ENCODE measurements at regions not wholly inside any gene's neighbourhood (a gene's known extent, or its start where the extent isn't known, plus 50 kb on each side); places are given as distances from the start of the nearest gene placed in this dataset.

DNA sequence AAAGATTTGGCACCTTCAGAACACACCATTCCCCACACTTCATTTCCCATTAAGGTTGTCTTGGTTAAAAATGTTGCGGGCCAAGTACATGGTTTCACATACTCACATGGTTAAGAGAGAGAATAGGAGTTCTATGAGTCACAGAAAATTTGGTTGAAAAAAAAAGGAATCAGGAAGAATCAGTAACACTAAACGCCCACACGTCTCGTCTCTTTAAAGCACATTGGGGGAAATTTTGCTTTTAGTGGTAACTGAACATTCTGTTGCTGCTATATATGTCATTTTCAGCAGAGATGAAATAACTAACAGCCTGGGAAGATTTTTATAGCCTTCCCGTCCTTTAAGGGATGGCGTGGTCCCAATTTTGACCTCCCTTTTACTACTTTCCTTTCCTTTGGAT lies 132.9 kb upstream of the ERG start:
- TF ChIP-seq, protein P1, sequence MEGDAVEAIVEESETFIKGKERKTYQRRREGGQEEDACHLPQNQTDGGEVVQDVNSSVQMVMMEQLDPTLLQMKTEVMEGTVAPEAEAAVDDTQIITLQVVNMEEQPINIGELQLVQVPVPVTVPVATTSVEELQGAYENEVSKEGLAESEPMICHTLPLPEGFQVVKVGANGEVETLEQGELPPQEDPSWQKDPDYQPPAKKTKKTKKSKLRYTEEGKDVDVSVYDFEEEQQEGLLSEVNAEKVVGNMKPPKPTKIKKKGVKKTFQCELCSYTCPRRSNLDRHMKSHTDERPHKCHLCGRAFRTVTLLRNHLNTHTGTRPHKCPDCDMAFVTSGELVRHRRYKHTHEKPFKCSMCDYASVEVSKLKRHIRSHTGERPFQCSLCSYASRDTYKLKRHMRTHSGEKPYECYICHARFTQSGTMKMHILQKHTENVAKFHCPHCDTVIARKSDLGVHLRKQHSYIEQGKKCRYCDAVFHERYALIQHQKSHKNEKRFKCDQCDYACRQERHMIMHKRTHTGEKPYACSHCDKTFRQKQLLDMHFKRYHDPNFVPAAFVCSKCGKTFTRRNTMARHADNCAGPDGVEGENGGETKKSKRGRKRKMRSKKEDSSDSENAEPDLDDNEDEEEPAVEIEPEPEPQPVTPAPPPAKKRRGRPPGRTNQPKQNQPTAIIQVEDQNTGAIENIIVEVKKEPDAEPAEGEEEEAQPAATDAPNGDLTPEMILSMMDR (IDR thresholded peaks at IDR 0.05; ENCODE audit: borderline replicate concordance, extremely low read depth, low read length, poor library complexity, severe bottlenecking), result no peak
- no peak for TF ChIP-seq EZH2 (IDR thresholded peaks at IDR 0.05; ENCODE audit: borderline replicate concordance, low read depth, low read length, severe bottlenecking)

All from DND-41 (cell line).